ENCODE measurements at regions not wholly inside any gene's neighbourhood (a gene's known extent, or its start where the extent isn't known, plus 50 kb on each side); places are given as distances from the start of the nearest gene placed in this dataset.
A peak's percentile ranks its signal among the peaks of the same experiment; 100 is the strongest.

DNA sequence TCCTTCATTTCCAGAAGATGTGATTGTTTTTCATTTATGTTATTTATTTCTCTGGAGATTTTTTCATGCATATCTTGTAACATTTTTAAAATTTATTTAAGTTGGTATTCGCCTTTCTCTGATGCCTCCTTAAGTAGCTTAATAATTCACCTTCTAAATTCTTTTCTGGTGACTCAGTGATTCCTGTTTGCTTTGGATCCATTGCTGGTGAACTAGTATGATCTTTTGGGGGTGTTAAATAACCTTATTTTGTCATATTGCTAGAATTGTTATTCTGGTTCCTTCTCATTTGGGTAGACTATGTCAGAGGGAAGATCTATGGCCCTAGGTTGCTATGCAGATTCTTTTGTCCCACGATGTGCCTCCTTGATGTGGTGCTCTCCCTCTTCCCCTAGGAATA, 1347.2 kb upstream of the B3GALT2 start:
- Histone ChIP-seq H3K4me1 (ENCODE audit: control insufficient read depth, insufficient read depth, low read length) (no peaks in the 10 kb centered on the region), H3K9me3 (ENCODE audit: control insufficient read depth, low read length) (no peaks in the 10 kb centered on the region), H3K27me3 (ENCODE audit: control insufficient read depth, insufficient read depth) (no peaks in the 10 kb centered on the region), H3K27ac (ENCODE audit: low read length) (no peak overlapping the region), H3K4me3 (ENCODE audit: low read length) (no peak overlapping the region)
- intact Hi-C loops (cut with DNase I): no loop called here
- WGBS: 71% methylated on average over 2 of the region's 2 CpGs
- DNase-seq: no peak
- ATAC-seq: no peak

- Histone ChIP-seq H3K4me3 (ENCODE audit: low read length) (no peak overlapping the region), H3K27ac (ENCODE audit: low read length) (no peak overlapping the region), H3K27me3 (ENCODE audit: control insufficient read depth, insufficient read depth) (no peaks in the 10 kb centered on the region), H3K4me1 (ENCODE audit: control insufficient read depth, insufficient read depth, low read length) (no peaks in the 10 kb centered on the region), H3K9me3 (ENCODE audit: control insufficient read depth, low read length) (no peaks in the 10 kb centered on the region)
- intact Hi-C loops (cut with DNase I): no loop called here
- DNase-seq (no peak), ATAC-seq (no peak)
- WGBS: 80% methylated on average over 3 of the region's 3 CpGs
Measured at GRCh38 chr1:194517567-194517966, 1331.2 kb upstream of the B3GALT2 start.

- WGBS: 53% methylated on average over 4 of the region's 4 CpGs
Measured at GRCh38 chr1:194515916-194516315, 1329.5 kb upstream of the B3GALT2 start.

GRCh38 chr1:194512957-194513356, 1326.5 kb upstream of the B3GALT2 start:
- no peak overlapping the region for H3K27ac ChIP-seq (ENCODE audit: low read length)
- intact Hi-C loops (cut with DNase I): no loop called here
- no peak overlapping the region for H3K4me3 ChIP-seq (ENCODE audit: low read length)
- 45% methylated on average over 3 of the region's 3 CpGs for WGBS
- H3K9me3 ChIP-seq (ENCODE audit: control insufficient read depth, low read length): no peaks in the 10 kb centered on the region
- no peak for DNase-seq
- no peaks in the 10 kb centered on the region for H3K4me1 ChIP-seq (ENCODE audit: control insufficient read depth, insufficient read depth, low read length)
- peak in 1 of 2 donors; percentile 29 for ATAC-seq
- H3K27me3 ChIP-seq (ENCODE audit: control insufficient read depth, insufficient read depth): no peaks in the 10 kb centered on the region

More at GRCh38 chr1:194515916-194516315, 1329.5 kb upstream of the B3GALT2 start:
- Histone ChIP-seq H3K27me3 (ENCODE audit: control insufficient read depth, insufficient read depth) (no peaks in the 10 kb centered on the region), H3K4me1 (ENCODE audit: control insufficient read depth, insufficient read depth, low read length) (no peaks in the 10 kb centered on the region), H3K4me3 (ENCODE audit: low read length) (no peak overlapping the region), H3K9me3 (ENCODE audit: control insufficient read depth, low read length) (no peaks in the 10 kb centered on the region), H3K27ac (ENCODE audit: low read length) (no peak overlapping the region)
- ATAC-seq: no peak
- no peak for DNase-seq
- intact Hi-C loops (cut with DNase I): no loop called here

DNA sequence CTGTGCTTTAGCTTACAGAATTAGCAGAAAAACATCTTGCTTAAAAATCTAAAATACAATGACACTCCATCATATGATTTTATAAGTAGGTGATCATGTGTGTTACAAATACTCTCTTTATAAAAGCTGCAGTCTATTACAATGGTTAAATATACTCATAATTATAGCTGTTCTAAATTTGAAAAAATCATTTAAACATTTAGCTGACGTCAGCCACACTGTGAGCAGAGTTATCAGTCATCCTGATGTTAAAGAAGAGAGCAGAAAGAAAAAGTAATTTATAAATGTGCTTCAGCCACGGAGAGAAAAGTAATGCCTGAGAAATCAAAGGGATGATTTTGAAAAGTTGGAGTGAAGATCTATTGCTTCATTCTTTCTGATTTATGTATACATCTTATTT, 1325.9 kb upstream of the B3GALT2 start:
- Histone ChIP-seq H3K9me3 (ENCODE audit: control insufficient read depth, low read length) (no peaks in the 10 kb centered on the region), H3K4me3 (ENCODE audit: low read length) (no peak overlapping the region), H3K27ac (ENCODE audit: low read length) (no peak overlapping the region), H3K4me1 (ENCODE audit: control insufficient read depth, insufficient read depth, low read length) (no peaks in the 10 kb centered on the region), H3K27me3 (ENCODE audit: control insufficient read depth, insufficient read depth) (no peaks in the 10 kb centered on the region)
- DNase-seq (no peak), ATAC-seq (no peak)
- intact Hi-C loops (cut with DNase I): no loop called here
- WGBS: 41% methylated on average over 2 of the region's 2 CpGs

- 98% methylated on average over 2 of the region's 2 CpGs for WGBS
- DNase-seq: no peak
- ATAC-seq: no peak
- H3K4me3 ChIP-seq (ENCODE audit: low read length): no peak overlapping the region
- no peaks in the 10 kb centered on the region for H3K27me3 ChIP-seq (ENCODE audit: control insufficient read depth, insufficient read depth)
- H3K27ac ChIP-seq (ENCODE audit: low read length): no peak overlapping the region
- no peaks in the 10 kb centered on the region for H3K9me3 ChIP-seq (ENCODE audit: control insufficient read depth, low read length)
- intact Hi-C loops (cut with DNase I): no loop called here
- H3K4me1 ChIP-seq (ENCODE audit: control insufficient read depth, insufficient read depth, low read length): no peaks in the 10 kb centered on the region
Measured at GRCh38 chr1:194503209-194503608, 1316.8 kb upstream of the B3GALT2 start.

DNA sequence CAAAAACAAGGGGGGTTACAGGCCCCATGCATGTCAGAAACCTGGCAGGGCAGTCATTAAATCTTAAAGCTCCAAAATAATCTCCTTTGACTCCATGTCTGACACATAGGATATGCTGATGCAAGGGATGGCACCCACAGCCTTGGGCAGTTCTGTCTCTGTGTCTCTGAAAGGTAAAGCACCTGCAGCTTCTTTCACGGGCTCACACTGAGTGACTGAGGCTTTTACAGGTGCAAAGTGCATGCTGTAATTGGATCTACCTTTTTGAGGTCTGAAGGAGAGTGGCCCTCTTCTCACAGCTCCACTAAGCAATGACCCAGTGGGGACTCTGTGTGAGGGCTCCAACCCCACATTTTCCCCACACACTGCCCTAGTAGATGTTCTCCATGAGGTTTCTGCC, 1309.0 kb upstream of the B3GALT2 start:
- H3K9me3 ChIP-seq (ENCODE audit: control insufficient read depth, low read length): no peaks in the 10 kb centered on the region
- H3K27ac ChIP-seq (ENCODE audit: low read length): no peak overlapping the region
- no peak for DNase-seq
- H3K27me3 ChIP-seq (ENCODE audit: control insufficient read depth, insufficient read depth): no peaks in the 10 kb centered on the region
- no peaks in the 10 kb centered on the region for H3K4me1 ChIP-seq (ENCODE audit: control insufficient read depth, insufficient read depth, low read length)
- no peak for ATAC-seq
- WGBS: 73% methylated on average over 1 of the region's 1 CpG
- no peak overlapping the region for H3K4me3 ChIP-seq (ENCODE audit: low read length)
- intact Hi-C loops (cut with DNase I): no loop called here

DNA sequence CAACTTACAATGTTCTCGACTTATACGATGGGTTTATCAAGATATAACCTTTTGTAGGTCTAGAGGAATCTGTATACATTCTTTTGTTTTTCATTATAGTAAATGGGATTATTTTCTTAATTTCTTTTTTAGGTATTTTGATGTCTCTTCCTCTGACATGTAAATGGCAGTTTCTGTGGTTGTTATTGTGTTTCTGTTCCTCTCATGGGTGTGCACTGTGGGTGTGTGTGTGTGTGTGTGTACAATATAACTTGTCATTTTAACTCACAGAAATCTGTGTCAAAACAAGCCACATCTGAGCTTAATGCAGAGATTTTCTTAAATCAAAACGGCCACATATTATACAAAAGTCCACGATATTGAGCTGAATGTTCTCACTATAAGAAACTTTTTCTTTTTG, 1300.8 kb upstream of the B3GALT2 start:
- Histone ChIP-seq H3K4me3 (ENCODE audit: low read length) (no peak overlapping the region), H3K27ac (ENCODE audit: low read length) (no peak overlapping the region), H3K27me3 (ENCODE audit: control insufficient read depth, insufficient read depth) (no peaks in the 10 kb centered on the region), H3K4me1 (ENCODE audit: control insufficient read depth, insufficient read depth, low read length) (no peaks in the 10 kb centered on the region), H3K9me3 (ENCODE audit: control insufficient read depth, low read length) (no peaks in the 10 kb centered on the region)
- no peak for DNase-seq
- no peak for ATAC-seq
- WGBS: 87% methylated on average over 4 of the region's 4 CpGs
- intact Hi-C loops (cut with DNase I): no loop called here

- Histone ChIP-seq H3K4me3 (ENCODE audit: low read length) (no peak overlapping the region), H3K4me1 (ENCODE audit: control insufficient read depth, insufficient read depth, low read length) (no peaks in the 10 kb centered on the region), H3K27me3 (ENCODE audit: control insufficient read depth, insufficient read depth) (no peaks in the 10 kb centered on the region), H3K9me3 (ENCODE audit: control insufficient read depth, low read length) (no peaks in the 10 kb centered on the region), H3K27ac (ENCODE audit: low read length) (no peak overlapping the region)
- ATAC-seq (no peak), DNase-seq (no peak)
- intact Hi-C loops (cut with DNase I): no loop called here
Measured at GRCh38 chr1:194485432-194485831, 1299.0 kb upstream of the B3GALT2 start.

GRCh38 chr1:194478731-194479130, 1292.3 kb upstream of the B3GALT2 start:
- H3K4me3 ChIP-seq (ENCODE audit: low read length): no peak overlapping the region
- no peak for DNase-seq
- WGBS: 89% methylated on average over 1 of the region's 1 CpG

DNA sequence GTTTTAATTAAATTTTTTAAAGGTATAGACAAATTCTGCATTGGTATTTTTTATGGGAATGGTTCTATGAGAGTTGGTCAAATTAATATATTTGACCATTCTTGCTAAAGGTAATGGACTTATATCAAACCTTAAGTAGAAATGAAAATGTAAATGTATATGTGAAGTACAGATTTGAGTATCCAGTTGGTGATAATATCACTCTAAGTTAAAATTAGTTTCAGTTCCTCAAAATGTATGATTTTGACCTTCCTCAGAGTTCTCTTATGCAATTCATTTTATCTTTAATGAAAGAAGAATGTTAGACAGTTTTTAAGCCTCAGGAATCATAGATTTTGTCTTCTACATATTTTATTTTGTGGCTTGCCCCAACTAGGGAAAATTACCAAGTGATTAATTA, 1291.5 kb upstream of the B3GALT2 start:
- ATAC-seq (no peak), DNase-seq (no peak)
- H3K27me3 ChIP-seq (ENCODE audit: control insufficient read depth, insufficient read depth): no peaks in the 10 kb centered on the region
- intact Hi-C loops (cut with DNase I): no loop called here
- no peaks in the 10 kb centered on the region for H3K4me1 ChIP-seq (ENCODE audit: control insufficient read depth, insufficient read depth, low read length)
- no peaks in the 10 kb centered on the region for H3K9me3 ChIP-seq (ENCODE audit: control insufficient read depth, low read length)
- no peak overlapping the region for H3K4me3 ChIP-seq (ENCODE audit: low read length)
- no peak overlapping the region for H3K27ac ChIP-seq (ENCODE audit: low read length)

More at GRCh38 chr1:194478731-194479130, 1292.3 kb upstream of the B3GALT2 start:
- ATAC-seq: no peak
- Histone ChIP-seq H3K27me3 (ENCODE audit: control insufficient read depth, insufficient read depth) (no peaks in the 10 kb centered on the region), H3K27ac (ENCODE audit: low read length) (no peak overlapping the region), H3K9me3 (ENCODE audit: control insufficient read depth, low read length) (no peaks in the 10 kb centered on the region), H3K4me1 (ENCODE audit: control insufficient read depth, insufficient read depth, low read length) (no peaks in the 10 kb centered on the region)
- intact Hi-C loops (cut with DNase I): no loop called here

GRCh38 chr1:194476872-194477271, 1290.5 kb upstream of the B3GALT2 start:
- H3K27ac ChIP-seq (ENCODE audit: low read length): no peak overlapping the region
- no peaks in the 10 kb centered on the region for H3K27me3 ChIP-seq (ENCODE audit: control insufficient read depth, insufficient read depth)
- H3K9me3 ChIP-seq (ENCODE audit: control insufficient read depth, low read length): no peaks in the 10 kb centered on the region
- no peak overlapping the region for H3K4me3 ChIP-seq (ENCODE audit: low read length)
- no peaks in the 10 kb centered on the region for H3K4me1 ChIP-seq (ENCODE audit: control insufficient read depth, insufficient read depth, low read length)
- WGBS: 51% methylated on average over 2 of the region's 2 CpGs
- intact Hi-C loops (cut with DNase I): no loop called here
- DNase-seq: no peak
- no peak for ATAC-seq
